ENCODE measurements at regions not wholly inside any gene's neighbourhood (a gene's known extent, or its start where the extent isn't known, plus 50 kb on each side); places are given as distances from the start of the nearest gene placed in this dataset.

- ATAC-seq (no peak), DNase-seq (no peak)
- TF ChIP-seq POLR2A (IDR thresholded peaks at IDR 0.05) (no peak), CTCF (IDR thresholded peaks at IDR 0.05) (peak in 5 of 7 experiments; percentile 24 to 39 (median 33))
- H3K27ac ChIP-seq, result no peak overlapping the region
- H3K9me3 ChIP-seq, result no peaks in the 10 kb centered on the region
- H3K36me3 ChIP-seq (replicated peaks in 1 of 2; ENCODE audit: insufficient read depth in 1 of 2, low read depth in 2 of 2), result no peaks in the 10 kb centered on the region
- no peak overlapping the region for H3K4me3 ChIP-seq
- WGBS, 2 donors, result 16 to 21% methylated on average over 1 of the region's 1 CpG
- intact Hi-C loops (cut with DNase I), result no loop called here
- H3K27me3 ChIP-seq, result no peaks in the 10 kb centered on the region
- no peaks in the 10 kb centered on the region for H3K4me1 ChIP-seq
Observed at GRCh38 chr12:60106214-60106613, 510.4 kb downstream of the SLC16A7 start.

- intact Hi-C loops (cut with DNase I), result no loop called here
- ATAC-seq (no peak), DNase-seq (no peak)
- Histone ChIP-seq H3K36me3 (replicated peaks in 1 of 2; ENCODE audit: insufficient read depth in 1 of 2, low read depth in 2 of 2) (no peaks in the 10 kb centered on the region), H3K4me1 (no peaks in the 10 kb centered on the region), H3K9me3 (no peaks in the 10 kb centered on the region), H3K4me3 (no peak overlapping the region), H3K27ac (no peak overlapping the region), H3K27me3 (no peaks in the 10 kb centered on the region)
- TF ChIP-seq POLR2A (IDR thresholded peaks at IDR 0.05), result no peak
- TF ChIP-seq CTCF (IDR thresholded peaks at IDR 0.05), result no peak
Observed at GRCh38 chr12:60107992-60108391, 512.2 kb downstream of the SLC16A7 start.

GRCh38 chr12:60112063-60112462 lies 516.2 kb downstream of the SLC16A7 start:
- H3K9me3 ChIP-seq, result no peaks in the 10 kb centered on the region
- 74 to 80% methylated on average over 2 of the region's 2 CpGs for WGBS, 2 donors
- no peaks in the 10 kb centered on the region for H3K27me3 ChIP-seq
- H3K4me1 ChIP-seq, result no peaks in the 10 kb centered on the region
- H3K27ac ChIP-seq, result no peak overlapping the region
- ATAC-seq (no peak), DNase-seq (no peak)
- TF ChIP-seq POLR2A (IDR thresholded peaks at IDR 0.05) (no peak), CTCF (IDR thresholded peaks at IDR 0.05) (no peak)
- H3K4me3 ChIP-seq, result no peak overlapping the region
- no peaks in the 10 kb centered on the region for H3K36me3 ChIP-seq (replicated peaks in 1 of 2; ENCODE audit: insufficient read depth in 1 of 2, low read depth in 2 of 2)
- intact Hi-C loops (cut with DNase I), result no loop called here

- Histone ChIP-seq H3K4me1 (no peaks in the 10 kb centered on the region), H3K27me3 (no peaks in the 10 kb centered on the region), H3K36me3 (replicated peaks in 1 of 2; ENCODE audit: insufficient read depth in 1 of 2, low read depth in 2 of 2) (no peaks in the 10 kb centered on the region), H3K27ac (no peak overlapping the region), H3K9me3 (no peaks in the 10 kb centered on the region), H3K4me3 (no peak overlapping the region)
- no peak for ATAC-seq
- intact Hi-C loops (cut with DNase I), result no loop called here
- no peak for DNase-seq
- TF ChIP-seq POLR2A (IDR thresholded peaks at IDR 0.05) (no peak), CTCF (IDR thresholded peaks at IDR 0.05) (no peak)
- 0% methylated on average over 1 of the region's 1 CpG for WGBS, 2 donors
Observed at GRCh38 chr12:60112763-60113162, 516.9 kb downstream of the SLC16A7 start.

GRCh38 chr12:60114169-60114568 lies 518.3 kb downstream of the SLC16A7 start:
- intact Hi-C loops (cut with DNase I), result no loop called here
- 58 to 75% methylated on average over 1 of the region's 1 CpG for WGBS, 2 donors

More at GRCh38 chr12:60114169-60114568, 518.3 kb downstream of the SLC16A7 start:
- Histone ChIP-seq H3K4me3 (no peak overlapping the region), H3K4me1 (no peaks in the 10 kb centered on the region), H3K9me3 (no peaks in the 10 kb centered on the region), H3K27ac (no peak overlapping the region), H3K36me3 (replicated peaks in 1 of 2; ENCODE audit: insufficient read depth in 1 of 2, low read depth in 2 of 2) (no peaks in the 10 kb centered on the region), H3K27me3 (no peaks in the 10 kb centered on the region)
- TF ChIP-seq POLR2A (IDR thresholded peaks at IDR 0.05), result no peak
- no peak for TF ChIP-seq CTCF (IDR thresholded peaks at IDR 0.05)
- no peak for ATAC-seq
- DNase-seq, result no peak
